Stimulated activated CD4-positive, alpha-beta T cell treated with anti-CD3 and anti-CD28 coated beads, Interleukin-12 subunit alpha, Interleukin-12 subunit beta, amount 100 ng/mL, for 48 hours (primary cell): ENCODE measurements at regions not wholly inside any gene's neighbourhood (a gene's known extent, or its start where the extent isn't known, plus 50 kb on each side); places are given as distances from the start of the nearest gene placed in this dataset.

ENCODE experiments used
- DNase-seq, 3 donors: peaks; one replicate each; pipeline ENCODE4 v3.0.0-alpha.2; 2020; ENCODE audit warnings: low read depth in 2 of 3, low spot score in 1 of 3

- no peak for DNase-seq
Measured at GRCh38 chr13:77480066-77480465, 55.4 kb upstream of the SCEL start.

GRCh38 chr13:77479326-77479725 is 56.2 kb upstream of the SCEL start:
- no peak for DNase-seq

GRCh38 chr13:77477299-77477848 is 58.1 kb upstream of the SCEL start:
- DNase-seq = no peak

- DNase-seq = no peak
Measured at GRCh38 chr13:77476456-77476855, 59.0 kb upstream of the SCEL start.

GRCh38 chr13:77475345-77476084 is 60.0 kb upstream of the SCEL start:
- no peak for DNase-seq

DNA sequence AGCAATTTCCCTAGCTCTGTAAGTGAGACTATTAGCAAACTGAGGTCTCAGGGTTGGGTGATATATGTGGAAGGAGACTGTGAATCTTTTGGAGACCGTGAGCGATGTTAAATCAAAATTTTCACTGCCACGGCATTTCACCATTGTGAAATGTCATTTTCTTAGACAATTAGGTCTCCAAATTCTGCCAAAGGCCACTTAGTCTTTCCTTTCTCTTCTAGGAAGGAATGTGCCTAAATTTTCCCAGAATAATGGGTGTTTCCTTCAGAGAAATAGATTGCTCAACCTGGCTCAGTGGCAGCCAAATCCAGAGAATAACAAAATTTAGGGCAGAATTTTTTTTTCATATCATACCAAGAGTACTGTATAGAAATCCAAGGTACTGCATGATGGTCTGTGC is 64.5 kb upstream of the SCEL start:
- no peak for DNase-seq

DNA sequence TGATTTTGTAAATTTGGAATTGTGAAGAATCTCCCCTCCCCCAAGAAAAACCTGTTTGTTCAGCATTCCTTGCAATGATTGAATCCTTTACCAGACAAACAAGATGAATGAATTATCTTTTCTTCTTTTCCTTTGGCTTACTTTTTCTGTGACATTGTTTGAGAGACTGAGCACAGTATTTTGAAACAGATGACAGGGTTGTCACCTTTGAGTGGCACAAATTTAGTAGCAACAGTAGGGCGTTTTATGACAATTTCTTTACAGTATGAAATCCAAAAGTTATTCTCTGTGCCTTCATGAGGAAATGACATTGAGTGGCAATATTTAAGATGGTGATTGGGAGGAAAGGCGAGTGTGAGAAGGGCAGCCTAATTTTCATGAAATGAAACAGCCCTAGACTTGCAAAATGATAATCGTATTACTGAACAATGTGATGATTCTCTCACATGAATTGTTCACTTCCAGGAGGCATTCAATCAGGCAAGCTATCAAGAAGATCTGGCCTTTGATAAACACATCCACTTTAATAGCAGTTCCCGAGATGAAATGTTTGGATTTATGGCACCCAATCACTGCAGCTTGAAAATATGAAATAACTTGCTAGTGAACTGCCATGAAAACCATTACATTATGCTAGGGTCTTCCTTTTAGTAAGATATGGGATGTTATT is 68.6 kb upstream of the SCEL start:
- DNase-seq = no peak

DNA sequence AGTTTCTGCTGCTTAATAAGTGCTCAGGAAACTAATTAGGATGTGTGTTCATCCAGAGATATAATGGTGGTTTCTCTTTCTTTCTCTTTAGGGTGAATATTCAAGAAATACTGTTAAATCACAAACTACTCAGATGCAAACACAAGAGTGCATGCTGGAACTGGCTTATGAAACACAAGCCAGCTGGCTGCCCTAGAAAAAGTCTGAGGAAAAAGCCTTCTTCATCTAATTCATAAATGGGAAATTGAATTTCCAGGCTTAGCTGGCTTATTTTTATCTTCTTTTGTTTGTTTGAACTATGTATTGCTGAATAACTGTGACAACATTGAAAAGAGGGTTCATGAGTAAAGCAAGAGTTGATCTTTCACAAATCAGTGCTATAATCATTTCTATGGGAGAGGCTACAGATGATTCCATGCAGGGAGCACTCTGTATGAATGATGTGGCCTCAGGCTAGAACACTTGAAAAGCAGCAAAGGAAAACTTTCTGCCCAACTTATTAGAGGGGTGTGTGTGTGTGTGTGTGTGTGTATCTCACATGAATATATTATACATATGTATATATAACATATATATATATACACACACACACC is 69.8 kb upstream of the SCEL start:
- no peak for DNase-seq

DNA sequence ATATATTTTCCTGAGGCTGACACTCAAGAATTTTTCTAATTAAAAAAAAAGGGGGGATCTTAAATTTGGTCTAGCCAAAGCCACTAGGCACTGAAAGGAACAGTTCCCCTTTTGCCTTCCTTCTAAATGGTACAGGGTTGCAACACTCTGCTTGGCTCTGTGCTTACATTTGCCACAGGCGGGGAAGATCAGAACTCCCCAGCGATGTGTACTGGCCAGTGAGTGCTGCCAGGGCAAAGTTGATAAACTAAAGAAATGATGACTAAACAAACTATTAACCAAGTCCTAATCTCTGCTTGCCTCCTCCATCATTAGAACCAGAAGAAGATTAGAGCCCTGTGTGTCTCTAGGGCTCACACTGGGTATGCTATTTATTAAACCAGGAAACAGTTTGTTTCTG is 75.3 kb upstream of the SCEL start:
- DNase-seq = no peak

- DNase-seq = no peak
Measured at GRCh38 chr13:77459592-77459991, 75.9 kb upstream of the SCEL start.

GRCh38 chr13:77458736-77459135 is 76.8 kb upstream of the SCEL start:
- DNase-seq = no peak

GRCh38 chr13:77457966-77458365 is 77.5 kb upstream of the SCEL start:
- no peak for DNase-seq

DNA sequence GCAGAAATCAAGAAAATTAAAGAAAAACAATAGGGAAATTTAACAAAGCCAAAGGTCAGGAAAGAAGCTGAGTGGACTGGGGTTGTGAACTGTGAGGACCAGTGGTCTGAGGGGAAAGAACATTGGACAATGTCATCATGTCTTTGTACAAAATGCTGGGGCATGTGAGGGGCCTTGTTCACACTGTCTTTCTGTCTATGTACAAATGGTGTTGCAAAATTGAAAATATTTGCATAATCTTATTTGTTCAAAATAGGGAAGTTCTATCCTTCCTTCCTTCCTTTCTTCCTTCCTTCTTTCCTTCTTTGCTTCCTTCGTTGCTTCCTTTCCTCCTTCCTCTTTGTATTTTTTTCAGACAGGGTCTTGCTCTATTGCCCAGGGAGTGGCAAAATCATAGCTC is 79.2 kb upstream of the SCEL start:
- no peak for DNase-seq

DNA sequence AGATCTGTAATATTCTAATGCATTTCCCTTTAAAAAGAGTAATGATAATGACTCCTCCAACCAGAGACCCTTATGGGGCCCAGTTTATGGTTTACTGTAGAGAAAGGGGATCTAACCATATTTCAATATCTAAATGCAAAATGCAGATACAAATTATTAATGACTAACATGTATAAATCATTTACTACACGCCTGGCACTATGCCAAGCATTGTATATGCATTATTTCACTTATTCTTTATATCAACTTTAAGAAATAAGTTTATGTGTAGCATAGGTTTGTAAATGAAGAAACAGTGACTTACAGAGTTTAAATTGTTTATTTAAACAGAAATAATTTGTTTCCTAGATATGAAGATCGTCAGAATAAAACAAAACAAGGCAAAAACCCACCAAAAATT is 86.2 kb upstream of the SCEL start:
- DNase-seq = no peak

DNA sequence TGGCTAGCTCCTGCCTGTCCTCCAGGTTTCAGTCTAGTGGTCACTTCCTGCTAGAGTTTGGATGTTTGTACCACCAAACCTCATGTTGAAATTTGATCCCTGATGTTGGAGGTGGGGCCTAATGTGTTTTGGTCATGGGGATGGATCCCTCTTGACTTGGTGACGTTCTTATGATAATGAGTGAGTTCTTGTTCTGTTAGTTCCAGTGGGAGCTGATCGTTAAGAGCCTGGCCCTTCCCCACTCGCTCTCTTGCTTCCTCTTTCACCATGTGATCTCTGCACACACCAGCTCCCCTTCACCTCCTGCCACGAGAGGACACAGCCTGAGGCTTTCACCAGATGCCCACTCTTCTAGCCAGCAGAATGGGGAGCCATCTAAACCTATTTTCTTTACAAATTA is 86.8 kb upstream of the SCEL start:
- DNase-seq = no peak

- DNase-seq = no peak
Measured at GRCh38 chr13:77443511-77443910, 92.0 kb upstream of the SCEL start.

- DNase-seq = no peak
Measured at GRCh38 chr13:77437267-77437666, 98.2 kb upstream of the SCEL start.

DNA sequence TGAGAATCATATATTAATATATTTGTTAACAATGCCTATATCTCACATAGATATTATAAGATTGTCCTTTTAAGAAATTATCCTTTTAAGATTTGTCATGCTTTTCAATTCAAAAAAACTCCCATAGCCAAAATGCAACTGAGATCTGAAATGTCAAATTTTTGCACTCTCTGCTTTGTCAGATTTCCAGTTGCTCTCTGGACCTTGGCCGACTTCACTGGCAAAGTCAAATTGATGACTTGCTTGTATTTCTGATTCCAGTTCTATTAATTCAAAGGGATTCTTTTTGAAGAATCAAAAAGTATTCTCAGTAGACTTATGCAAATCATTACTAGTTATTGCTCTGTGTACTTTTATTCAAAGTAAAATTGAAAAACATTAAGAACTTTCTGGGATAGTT is 101.2 kb upstream of the SCEL start:
- DNase-seq = no peak

DNA sequence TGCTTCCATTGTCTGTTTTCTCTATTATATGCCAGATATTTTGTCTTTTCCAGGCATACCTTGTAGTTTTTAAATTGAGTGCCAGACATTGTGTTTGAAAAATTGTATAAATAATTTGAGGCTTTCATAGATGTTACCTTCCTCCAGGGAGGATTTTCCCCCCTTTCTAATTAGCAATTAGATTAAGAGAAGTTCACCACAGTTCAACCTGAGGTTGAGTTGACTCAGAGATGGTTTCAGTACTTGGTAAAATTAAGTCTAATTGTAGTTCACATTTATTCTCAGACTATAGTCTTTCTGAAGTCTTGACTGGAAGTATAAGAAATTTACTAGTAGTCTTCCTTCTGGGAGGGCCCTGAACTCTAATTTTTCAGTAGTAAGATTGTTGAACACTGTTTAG is 104.1 kb upstream of the SCEL start:
- no peak for DNase-seq

- no peak for DNase-seq
Measured at GRCh38 chr13:77430377-77430951, 103.6 kb upstream of the MYCBP2 start.

GRCh38 chr13:77429320-77430142 is 102.6 kb upstream of the MYCBP2 start:
- DNase-seq = peak; percentile 44 to 56 (median 49)
